ENCODE measurements at regions not wholly inside any gene's neighbourhood (a gene's known extent, or its start where the extent isn't known, plus 50 kb on each side); places are given as distances from the start of the nearest gene placed in this dataset.

GRCh38 chrX:112148397-112148796, 65.8 kb upstream of the TRPC5 start:
- TF ChIP-seq CTCF (IDR thresholded peaks at IDR 0.05; ENCODE audit: low read depth, low read length) = no peak
- no peak for TF ChIP-seq EZH2phosphoT487 (IDR thresholded peaks at IDR 0.05; ENCODE audit: low read depth)
